NCI-H2227 treated with DMSO at 0.1 percent for 48 hours (cell line): ENCODE measurements at regions not wholly inside any gene's neighbourhood (a gene's known extent, or its start where the extent isn't known, plus 50 kb on each side); places are given as distances from the start of the nearest gene placed in this dataset.

ENCODE experiments used
- DNase-seq: peaks from one replicate; lab custom pipeline; 2025; lab: John Stamatoyannopoulos, UW

DNA sequence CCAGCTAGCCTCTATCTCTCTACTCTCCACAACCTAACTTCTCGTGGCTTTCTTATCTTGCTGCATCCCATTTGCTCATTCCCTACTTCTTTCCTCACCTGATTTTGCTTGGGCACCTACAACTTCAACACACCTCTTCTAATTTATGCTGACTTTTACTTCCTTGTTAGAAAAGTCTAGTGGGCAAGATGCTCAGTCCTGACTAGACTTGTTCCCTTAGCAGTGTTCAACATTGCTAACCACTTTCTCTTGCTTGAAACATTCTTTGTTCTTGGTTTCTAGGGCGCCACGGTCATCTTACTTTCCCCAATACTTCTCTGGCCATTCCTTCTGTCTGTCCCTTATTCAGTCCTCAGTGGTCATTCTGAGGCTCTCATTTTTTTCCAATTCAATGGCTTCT is 454.7 kb upstream of the CWC22 start:
- no peak for DNase-seq

DNA sequence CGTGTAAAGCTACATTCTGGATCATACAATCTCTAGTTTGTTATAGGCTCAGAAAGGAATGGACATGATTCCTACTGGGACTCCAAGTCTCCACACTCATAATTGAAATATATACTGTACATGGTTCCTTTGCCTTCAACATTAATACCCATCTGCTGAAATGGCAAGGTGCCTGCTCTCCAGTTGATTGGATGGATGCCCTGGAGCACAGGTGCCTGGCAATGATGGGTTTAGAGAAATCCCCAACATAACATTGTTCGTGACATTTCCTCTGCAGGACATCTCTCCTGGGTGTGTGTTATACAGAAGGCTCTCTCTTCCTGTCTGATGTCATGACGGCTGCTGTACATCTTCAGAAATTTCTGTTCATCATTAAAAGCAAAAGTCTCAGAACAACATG is 449.7 kb upstream of the CWC22 start:
- no peak for DNase-seq

GRCh38 chr2:180450841-180451240 is 443.7 kb upstream of the CWC22 start:
- no peak for DNase-seq

DNA sequence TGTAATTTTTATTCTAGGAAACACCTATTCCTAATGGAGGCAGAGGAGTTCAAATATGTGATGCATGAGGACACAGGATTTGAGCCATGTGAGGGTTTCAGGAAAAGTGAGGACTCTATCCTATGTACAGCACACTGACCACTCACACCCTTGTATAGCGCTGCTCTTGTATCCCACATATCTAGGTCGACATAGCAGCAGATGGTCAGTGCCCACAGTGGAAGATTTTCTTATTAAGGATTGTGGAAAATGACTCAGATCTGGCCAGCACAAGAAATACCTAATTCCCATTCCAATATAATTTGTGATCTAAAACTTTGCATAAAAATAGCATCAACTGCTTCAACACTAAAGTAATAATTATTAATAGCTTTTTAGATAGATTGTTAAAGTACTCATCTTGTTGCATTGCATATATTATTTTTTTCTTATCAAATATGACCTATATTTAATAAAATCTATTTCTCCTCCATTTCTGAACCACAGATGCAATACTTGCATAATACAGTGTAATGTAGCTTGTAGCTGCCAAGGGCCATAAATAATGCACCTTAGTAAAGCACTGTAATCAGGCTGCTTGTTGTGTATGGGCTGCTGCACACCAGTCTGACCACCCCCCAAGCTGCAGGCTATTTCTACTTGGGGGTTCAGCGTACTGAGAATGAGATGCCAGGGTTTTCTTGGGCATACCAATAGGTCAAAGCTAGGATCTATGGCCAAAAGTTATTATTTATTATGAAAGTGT is 442.2 kb upstream of the CWC22 start:
- no peak for DNase-seq

DNA sequence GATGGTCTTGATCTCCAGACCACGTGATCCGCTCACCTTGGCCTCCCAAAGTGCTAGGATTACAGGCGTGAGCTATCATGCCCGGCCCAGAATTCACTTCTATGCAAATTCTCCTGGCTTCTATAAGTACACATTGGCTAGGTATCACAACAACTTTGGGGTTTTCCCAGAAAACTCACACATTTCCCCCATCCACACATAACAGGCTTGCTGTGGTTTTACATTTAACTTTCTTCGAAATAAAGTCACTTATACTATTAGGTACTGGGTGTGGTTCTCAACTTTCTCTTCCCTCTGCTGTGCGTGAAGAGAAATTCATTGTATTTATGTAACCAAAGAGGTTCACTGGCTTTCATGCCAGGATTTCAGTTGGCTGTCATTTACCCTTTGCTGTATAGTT is 439.4 kb upstream of the CWC22 start:
- no peak for DNase-seq

GRCh38 chr2:180443888-180444287 is 436.8 kb upstream of the CWC22 start:
- DNase-seq: no peak

DNA sequence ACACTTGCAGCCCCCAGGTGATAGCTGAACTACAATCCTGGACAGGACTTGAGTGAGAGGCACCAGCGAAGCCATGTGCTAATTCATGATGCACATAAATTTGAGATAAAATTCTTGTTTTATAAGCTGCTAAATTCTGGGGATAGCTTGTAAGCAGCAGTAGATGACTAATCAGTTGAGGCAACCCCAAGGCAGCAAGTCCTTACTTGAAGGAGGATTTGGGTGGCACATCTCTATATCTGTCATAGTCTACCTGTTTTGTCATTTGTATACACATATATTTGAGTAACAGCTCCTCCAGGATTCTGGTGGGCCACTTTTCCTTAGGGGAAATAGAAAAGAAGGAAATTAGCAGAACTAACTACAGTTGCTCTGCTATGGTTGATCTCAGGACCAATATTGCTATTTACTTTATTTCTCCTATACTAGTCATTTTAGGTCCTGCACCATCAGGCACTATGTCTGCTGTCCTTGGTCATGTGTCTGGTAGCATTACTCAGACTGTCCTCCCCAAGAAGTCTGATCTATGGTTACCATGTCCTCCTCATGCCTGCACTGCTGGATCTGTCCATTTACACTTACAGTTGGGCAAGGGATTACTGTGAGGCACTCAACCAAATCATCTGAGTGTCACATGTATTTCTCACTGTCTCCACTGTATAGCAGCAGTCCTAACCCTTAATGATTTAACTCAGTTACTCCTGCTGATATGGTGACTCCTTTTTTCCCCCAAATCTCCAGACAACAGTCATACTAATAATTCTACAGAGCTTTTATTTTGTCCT is 436.0 kb upstream of the CWC22 start:
- no peak for DNase-seq

DNA sequence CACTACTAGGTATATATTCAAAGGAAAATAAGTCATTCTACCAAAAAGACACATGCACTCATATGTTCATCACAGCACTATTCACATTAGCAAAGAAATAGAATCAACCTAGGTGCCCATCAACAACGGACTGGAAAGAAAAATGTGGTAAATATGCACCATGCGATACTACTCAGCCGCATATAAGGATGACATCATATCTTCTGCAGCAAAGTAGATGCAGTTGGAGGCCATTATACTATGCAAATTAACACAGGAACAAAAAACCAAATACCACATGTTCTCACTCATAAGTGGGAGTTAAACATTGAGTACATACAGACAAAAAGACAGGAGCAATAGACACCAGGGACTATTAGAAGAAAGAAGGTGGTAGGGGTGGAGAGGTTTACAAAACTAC is 412.1 kb upstream of the CWC22 start:
- no peak for DNase-seq

DNA sequence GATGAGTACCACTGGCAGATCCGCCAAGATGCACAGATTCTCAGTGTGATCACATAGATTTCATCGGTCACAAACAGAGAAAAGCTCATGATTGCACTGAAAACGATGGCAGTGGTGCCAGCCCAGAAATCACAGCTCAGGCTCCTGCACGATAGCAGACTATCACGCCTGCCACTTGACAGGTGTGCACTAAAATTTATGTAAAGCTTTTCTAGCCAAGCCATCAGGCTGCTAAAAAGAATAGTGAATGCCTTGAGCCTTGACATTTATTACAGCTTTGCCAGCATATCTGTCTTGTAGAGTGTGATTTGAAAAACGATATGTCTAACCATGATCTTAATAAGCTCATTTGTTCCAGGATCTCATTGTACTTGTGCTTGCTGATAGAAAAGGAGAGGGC is 409.5 kb upstream of the CWC22 start:
- DNase-seq: no peak

GRCh38 chr2:180413336-180413735 is 406.2 kb upstream of the CWC22 start:
- DNase-seq: no peak

- DNase-seq: no peak
Observed at GRCh38 chr2:180412219-180412618, 405.1 kb upstream of the CWC22 start.

DNA sequence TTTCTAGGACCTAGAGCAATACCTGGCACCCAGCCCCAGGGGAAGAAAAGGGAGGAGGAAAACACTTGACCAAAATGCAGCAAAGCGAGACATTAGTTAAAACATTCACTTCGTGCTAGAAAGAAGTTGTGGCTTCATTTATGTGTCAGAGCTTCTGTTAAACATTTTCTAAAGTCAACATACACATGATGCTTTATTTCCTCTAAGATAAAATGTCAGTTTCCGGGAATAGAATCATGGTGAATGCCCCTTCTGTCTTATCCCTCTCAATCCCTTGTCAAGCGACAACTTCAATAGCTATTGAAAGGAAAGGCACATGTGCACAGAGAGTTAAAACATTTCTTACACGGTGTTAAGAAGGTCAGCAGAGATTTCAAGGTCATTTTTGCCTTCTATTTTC is 404.6 kb upstream of the CWC22 start:
- DNase-seq: no peak

DNA sequence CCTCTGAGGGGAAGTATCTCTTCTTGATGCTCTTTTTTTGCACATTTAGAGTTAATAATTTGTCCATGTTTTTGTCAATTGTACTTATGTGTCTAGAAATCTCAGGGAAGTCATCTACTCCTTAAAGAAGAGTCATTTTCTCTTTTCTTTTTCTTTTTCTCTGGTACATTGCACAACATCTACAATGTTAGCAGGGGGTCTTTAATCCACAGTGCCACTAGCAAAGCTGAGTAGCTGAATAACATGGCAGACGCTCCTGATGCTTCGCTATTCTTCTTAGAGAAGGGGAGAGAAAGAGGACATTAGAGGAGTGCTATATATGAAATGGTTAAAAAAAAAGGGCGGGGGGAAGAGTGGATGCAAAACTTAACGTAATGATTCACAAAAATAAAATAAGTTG is 399.6 kb upstream of the CWC22 start:
- DNase-seq: no peak

- no peak for DNase-seq
Observed at GRCh38 chr2:180405520-180405919, 398.4 kb upstream of the CWC22 start.

GRCh38 chr2:180394305-180394704 is 387.2 kb upstream of the CWC22 start:
- no peak for DNase-seq

DNA sequence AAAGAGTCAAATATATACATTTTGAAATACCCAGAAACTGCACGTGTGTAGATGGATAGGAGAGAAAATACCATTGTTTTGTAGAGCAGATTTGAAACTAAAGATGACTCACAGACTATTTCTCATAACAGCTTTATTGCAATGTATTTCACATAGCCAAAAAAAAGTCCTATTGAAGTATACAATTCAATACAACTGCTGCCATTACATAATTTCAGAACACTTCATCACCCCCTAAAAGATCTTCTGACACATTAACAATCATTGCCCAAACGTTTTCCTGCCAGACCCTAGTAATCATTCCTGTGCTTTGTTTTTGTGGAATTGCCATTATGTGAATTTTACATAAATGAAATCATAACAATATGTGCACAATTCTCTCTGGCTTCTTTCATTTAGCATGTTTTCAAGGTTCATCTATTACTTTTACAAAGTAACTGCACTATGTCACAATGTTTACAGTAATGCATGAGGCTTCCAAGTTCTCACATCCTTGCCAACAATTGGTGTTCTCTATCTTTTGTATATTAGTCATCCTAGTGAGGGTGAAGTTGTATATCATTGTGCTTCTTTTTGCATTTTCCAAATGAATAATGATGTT is 378.6 kb upstream of the CWC22 start:
- no peak for DNase-seq

GRCh38 chr2:180376066-180376465 is 369.0 kb upstream of the CWC22 start:
- no peak for DNase-seq

DNA sequence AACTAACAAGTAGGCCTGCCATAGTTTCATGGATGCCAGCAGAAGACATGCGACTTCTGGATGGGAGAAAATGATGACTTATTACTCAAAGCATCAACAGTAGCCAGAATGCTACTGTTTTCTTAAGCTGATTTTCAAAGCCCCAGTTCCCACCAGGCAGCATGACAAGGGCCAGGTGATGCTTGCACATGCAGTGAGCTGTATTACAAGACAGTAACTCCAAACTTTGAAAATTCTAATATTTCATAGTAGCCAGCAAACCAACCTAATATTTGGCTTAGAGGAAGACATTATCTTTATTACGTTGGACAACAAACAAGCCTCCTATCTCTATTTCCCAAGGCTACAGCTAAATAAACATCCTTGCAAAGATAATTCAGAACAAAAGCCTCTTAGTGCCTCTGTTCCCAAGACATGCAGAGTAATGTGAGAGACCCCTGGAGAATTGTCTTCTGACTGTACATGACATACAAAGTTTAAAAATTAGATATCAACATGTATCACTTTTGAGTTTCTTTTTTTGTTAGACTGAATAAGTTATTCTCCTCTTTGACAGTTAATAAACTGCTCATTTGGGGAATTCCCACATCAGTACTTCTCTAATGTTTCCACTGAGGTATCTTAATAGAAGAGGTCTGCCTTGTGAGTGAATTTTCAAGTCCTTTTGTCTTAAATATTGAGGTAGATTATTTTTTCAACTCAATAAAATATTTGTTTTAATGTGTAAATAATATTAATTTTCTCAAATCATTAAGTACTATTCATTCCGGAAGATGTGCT is 367.6 kb upstream of the CWC22 start:
- DNase-seq: no peak

DNA sequence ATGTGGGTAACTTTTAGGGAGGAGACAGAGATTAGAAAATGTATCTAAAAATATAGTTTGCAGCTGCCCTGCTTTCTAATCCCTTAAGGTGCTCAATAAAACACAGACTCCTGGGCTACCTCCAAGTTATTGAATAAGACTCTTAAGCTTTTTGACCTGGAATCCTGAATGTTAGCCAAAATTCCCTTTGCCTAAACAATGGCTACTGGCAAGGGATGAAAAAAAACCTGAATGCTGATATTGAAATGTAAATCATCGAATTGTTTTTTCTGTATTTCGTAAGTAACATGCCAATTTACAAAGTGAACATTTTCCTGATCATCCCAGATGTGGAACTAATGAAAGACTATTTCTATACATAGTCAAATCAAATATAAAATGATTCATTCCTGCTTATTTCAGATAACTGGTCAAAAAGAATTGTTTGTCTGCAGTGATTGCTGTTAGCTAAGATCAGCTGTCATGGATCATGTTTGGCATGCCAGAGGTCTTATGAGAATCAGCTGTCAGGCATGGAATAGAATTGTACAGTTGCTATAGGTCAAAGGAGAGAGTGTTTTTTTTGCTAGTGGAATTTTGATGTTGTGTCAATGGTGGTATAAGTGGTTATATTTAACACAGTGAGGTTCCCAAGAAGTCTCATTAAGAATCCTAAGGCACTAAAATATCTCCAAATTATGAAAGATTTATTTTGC is 363.6 kb upstream of the CWC22 start:
- no peak for DNase-seq

GRCh38 chr2:180368881-180369280 is 361.8 kb upstream of the CWC22 start:
- no peak for DNase-seq

GRCh38 chr2:180367815-180368214 is 360.7 kb upstream of the CWC22 start:
- DNase-seq: no peak

DNA sequence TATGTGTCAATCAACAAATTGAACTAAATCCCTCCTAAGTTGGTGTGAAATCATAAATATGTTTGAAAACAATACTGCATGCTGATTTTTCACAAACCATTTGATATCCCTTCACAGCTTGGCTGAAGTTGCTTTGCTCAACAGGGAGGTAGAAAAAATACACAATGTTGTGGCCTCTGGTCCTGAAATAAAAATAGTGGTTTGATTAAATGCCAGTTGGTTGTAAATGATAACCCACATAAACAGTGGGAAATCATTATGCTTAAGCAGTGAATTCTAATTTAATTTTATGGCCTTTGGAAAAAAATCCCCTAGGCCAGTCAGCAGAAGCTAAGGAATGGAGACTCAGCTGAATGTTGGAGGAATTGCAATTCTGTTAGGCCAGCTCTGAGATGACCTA is 359.4 kb upstream of the CWC22 start:
- DNase-seq: no peak
